Osteocyte (in vitro differentiated cells): ENCODE measurements at regions not wholly inside any gene's neighbourhood (a gene's known extent, or its start where the extent isn't known, plus 50 kb on each side); places are given as distances from the start of the nearest gene placed in this dataset.
A peak's percentile ranks its signal among the peaks of the same experiment; 100 is the strongest.
"Not testable (repeated sequence)": the region's sequence is repeated elsewhere in the genome, so short reads cannot be mapped to it uniquely, and the experiment has no call there.

Source experiments
- DNase-seq: peaks from one replicate; pipeline ENCODE4 v3.0.0; 2021; ENCODE audit warnings: mixed read lengths; ENCODE audit not compliant: unreplicated experiment; ENCODE audit errors: extremely low spot score
- H3K27ac Mint-ChIP-seq: one replicate; pipeline ENCODE4 v1.8.0; 2021; ENCODE audit warnings: mild to moderate bottlenecking, mixed read lengths; ENCODE audit not compliant: unreplicated experiment
- H3K27me3 Mint-ChIP-seq: one replicate; pipeline ENCODE4 v1.8.0; 2021; ENCODE audit warnings: mixed read lengths; ENCODE audit not compliant: unreplicated experiment
- H3K36me3 Mint-ChIP-seq: one replicate; pipeline ENCODE4 v1.8.0; 2021; ENCODE audit warnings: mixed read lengths; ENCODE audit not compliant: unreplicated experiment
- H3K4me1 Mint-ChIP-seq: one replicate; pipeline ENCODE4 v1.8.0; 2021; ENCODE audit warnings: mixed read lengths; ENCODE audit not compliant: unreplicated experiment
- H3K4me3 Mint-ChIP-seq: one replicate; pipeline ENCODE4 v1.8.0; 2021; ENCODE audit warnings: mild to moderate bottlenecking, moderate library complexity, mixed read lengths; ENCODE audit not compliant: unreplicated experiment
- H3K9me3 Mint-ChIP-seq: one replicate; pipeline ENCODE4 v1.8.0; 2021; ENCODE audit warnings: mixed read lengths; ENCODE audit not compliant: unreplicated experiment
- TF ChIP-seq, protein P1 (sequence below): fragments of 200-600 bp; sonication (generic); IDR thresholded peaks from 2 replicates; pipeline ENCODE4 v1.5.0; 2021; ENCODE audit warnings: antibody characterized with exemption, mild to moderate bottlenecking, moderate library complexity

DNA sequence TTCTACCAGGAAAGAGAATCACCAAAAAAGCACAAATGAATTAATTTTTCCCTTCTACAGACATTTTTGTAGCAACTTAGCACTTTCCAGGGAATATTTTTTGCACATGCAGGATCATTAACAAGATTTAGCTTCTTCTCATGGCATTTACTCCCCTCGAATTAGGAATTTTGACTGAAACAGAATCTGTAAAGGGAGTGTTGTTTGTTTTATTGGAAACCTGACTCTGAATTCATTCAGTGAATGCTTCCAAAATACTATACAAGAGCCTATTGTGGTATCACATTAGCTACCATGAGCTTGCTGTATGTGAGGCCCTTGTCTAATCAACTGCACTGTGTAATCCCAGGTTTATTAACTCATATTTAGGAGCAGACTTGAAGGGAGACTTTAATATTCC, 130.4 kb upstream of the ATP10A start:
- H3K27me3 Mint-ChIP-seq, result peaks cover 37% of the 10 kb centered on the region
- no peak overlapping the region for H3K27ac Mint-ChIP-seq
- no peaks in the 10 kb centered on the region for H3K36me3 Mint-ChIP-seq
- peaks cover 6% of the 10 kb centered on the region for H3K9me3 Mint-ChIP-seq
- H3K4me3 Mint-ChIP-seq, result no peak overlapping the region
- H3K4me1 Mint-ChIP-seq, result no peaks in the 10 kb centered on the region
- TF ChIP-seq, protein P1, sequence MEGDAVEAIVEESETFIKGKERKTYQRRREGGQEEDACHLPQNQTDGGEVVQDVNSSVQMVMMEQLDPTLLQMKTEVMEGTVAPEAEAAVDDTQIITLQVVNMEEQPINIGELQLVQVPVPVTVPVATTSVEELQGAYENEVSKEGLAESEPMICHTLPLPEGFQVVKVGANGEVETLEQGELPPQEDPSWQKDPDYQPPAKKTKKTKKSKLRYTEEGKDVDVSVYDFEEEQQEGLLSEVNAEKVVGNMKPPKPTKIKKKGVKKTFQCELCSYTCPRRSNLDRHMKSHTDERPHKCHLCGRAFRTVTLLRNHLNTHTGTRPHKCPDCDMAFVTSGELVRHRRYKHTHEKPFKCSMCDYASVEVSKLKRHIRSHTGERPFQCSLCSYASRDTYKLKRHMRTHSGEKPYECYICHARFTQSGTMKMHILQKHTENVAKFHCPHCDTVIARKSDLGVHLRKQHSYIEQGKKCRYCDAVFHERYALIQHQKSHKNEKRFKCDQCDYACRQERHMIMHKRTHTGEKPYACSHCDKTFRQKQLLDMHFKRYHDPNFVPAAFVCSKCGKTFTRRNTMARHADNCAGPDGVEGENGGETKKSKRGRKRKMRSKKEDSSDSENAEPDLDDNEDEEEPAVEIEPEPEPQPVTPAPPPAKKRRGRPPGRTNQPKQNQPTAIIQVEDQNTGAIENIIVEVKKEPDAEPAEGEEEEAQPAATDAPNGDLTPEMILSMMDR, result no peak
- no peak for DNase-seq

DNA sequence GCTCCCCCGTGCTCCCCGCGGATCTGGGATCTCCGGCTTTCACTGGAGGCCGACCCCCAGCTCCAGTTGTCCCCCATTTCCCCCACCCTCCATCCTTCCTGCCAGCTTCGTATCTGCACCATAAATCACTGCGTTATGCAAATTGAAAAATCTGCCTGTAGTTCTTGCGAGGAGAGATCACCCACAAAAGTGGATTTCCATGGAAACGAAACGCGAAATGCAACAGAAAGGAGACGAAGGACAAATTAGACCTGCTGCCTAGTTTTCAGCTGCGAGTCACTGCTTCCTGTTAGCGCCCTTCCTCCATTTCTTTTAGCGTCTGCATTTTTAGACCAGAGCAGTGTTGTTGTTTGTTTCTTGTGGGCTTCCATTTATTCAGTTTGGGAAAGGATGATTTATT, 127.1 kb upstream of the ATP10A start:
- Mint-ChIP-seq H3K36me3 (no peaks in the 10 kb centered on the region), H3K4me3 (no peak overlapping the region), H3K27ac (no peak overlapping the region), H3K9me3 (peaks cover 6% of the 10 kb centered on the region), H3K4me1 (no peaks in the 10 kb centered on the region), H3K27me3 (peaks cover 17% of the 10 kb centered on the region)
- no peak for DNase-seq
- TF ChIP-seq, protein P1, result no peak

DNA sequence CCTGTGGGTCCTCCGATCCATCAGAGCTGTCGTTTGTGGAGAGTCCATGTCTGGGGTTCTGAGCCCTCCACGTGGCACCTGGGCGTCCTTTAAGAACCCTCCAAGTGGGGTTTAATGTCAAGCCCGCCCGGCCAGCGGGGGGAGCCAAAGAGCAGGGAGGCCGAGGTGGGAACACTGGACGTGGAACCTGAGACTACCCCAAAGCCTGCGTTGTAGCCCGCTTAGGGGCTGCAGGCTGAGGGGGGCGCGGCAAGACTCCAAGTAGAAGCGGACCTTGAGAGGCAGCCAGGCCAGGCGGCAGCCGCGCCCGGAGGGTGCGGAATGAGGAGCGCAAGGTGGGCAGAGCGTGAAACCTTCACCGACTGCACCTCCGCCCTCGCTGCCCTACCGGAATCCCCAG, 126.2 kb upstream of the ATP10A start:
- no peaks in the 10 kb centered on the region for H3K36me3 Mint-ChIP-seq
- DNase-seq, result no peak
- no peaks in the 10 kb centered on the region for H3K4me1 Mint-ChIP-seq
- peaks cover 6% of the 10 kb centered on the region for H3K9me3 Mint-ChIP-seq
- no peak overlapping the region for H3K4me3 Mint-ChIP-seq
- TF ChIP-seq, protein P1, result no peak
- peaks cover 17% of the 10 kb centered on the region for H3K27me3 Mint-ChIP-seq
- no peak overlapping the region for H3K27ac Mint-ChIP-seq

DNA sequence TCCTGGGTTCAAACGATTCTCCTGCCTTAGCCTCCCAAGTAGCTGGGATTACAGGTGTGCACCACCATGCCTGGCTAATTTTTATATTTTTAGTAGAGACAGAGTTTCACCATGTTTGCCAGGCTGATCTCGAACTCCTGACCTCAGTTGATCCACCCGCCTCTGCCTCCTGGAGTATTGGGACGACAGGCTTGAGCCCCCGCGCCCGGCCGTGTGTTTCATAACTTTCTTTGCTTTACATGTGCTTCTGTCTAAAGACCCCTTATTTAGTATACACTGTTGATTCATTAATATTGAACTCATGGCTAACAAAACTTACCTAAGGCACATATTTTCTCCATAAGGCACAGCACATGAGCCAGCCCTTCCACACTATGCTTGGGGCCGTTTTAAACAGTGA, 125.6 kb upstream of the ATP10A start:
- not testable (repeated sequence) for H3K36me3 Mint-ChIP-seq, H3K27ac Mint-ChIP-seq, H3K4me3 Mint-ChIP-seq, H3K9me3 Mint-ChIP-seq, H3K4me1 Mint-ChIP-seq
- H3K27me3 Mint-ChIP-seq, result peaks cover 17% of the 10 kb centered on the region
- peak; percentile 38 for DNase-seq

DNA sequence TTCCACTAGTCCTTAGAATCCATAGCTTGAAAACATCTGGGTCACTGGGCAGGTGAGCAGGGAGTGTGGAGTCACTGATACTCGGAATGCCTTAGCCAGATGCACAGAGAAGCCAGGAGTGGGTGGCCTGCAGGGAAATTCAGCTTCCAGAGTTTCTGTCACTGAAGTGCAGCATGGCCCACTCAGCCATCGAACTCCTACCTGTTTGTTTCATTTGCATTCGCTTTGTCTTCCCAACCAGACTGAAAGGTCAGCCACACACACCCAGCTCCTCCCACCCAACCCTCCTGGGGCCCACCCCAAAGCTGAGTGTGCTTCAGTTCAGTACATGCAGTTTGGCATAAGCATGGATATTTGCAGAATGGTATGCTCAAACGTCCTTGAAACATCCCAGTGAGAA, 124.5 kb upstream of the ATP10A start:
- DNase-seq, result no peak
- Mint-ChIP-seq H3K27ac (no peak overlapping the region), H3K4me3 (no peak overlapping the region), H3K36me3 (no peaks in the 10 kb centered on the region), H3K9me3 (peaks cover 6% of the 10 kb centered on the region), H3K4me1 (no peaks in the 10 kb centered on the region), H3K27me3 (peaks cover 16% of the 10 kb centered on the region)
- TF ChIP-seq, protein P1, result no peak

DNA sequence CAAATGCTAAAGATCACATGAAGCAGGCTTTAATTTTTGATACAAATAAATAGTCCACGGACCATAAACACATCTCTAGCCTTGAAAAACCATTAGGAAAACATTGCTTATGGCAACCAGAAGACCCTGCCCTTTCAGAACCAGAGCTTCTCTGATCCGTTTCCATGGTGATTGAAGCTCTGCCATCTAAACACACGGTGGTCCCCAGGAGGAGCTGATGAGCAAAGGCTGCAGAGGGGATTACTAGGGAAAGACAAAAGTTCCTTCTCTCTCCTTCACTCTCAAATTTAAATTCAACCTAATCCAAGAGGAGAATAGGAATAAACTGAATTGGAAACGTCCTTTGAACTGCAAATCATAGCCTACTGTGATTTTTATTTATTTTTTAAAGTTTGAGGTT, 122.0 kb upstream of the ATP10A start:
- TF ChIP-seq, protein P1, result no peak
- Mint-ChIP-seq H3K27me3 (peaks cover 24% of the 10 kb centered on the region), H3K4me3 (no peak overlapping the region), H3K36me3 (no peaks in the 10 kb centered on the region), H3K27ac (no peak overlapping the region), H3K9me3 (peaks cover 2% of the 10 kb centered on the region), H3K4me1 (no peaks in the 10 kb centered on the region)
- DNase-seq, result no peak
